K562 (cell line): ENCODE measurements at regions not wholly inside any gene's neighbourhood (a gene's known extent, or its start where the extent isn't known, plus 50 kb on each side); places are given as distances from the start of the nearest gene placed in this dataset.

ENCODE experiments used
- CEBPB ChIP-seq: fragments of 450-650 bp; IDR thresholded peaks from 2 replicates; pipeline ENCODE4 v1.6.1; 2016; ENCODE audit warnings: missing genetic modification characterization, missing compliant biosample characterization
- KAT8 ChIP-seq: fragments of 450-650 bp; IDR thresholded peaks from 2 replicates; pipeline ENCODE4 v1.6.1; 2016; ENCODE audit warnings: low read depth, mild to moderate bottlenecking
- NR2C1 ChIP-seq, 2 experiments: fragments of 450-650 bp; IDR thresholded peaks; 2 replicates each; pipeline ENCODE4 v1.6.1; 2017; ENCODE audit warnings: mild to moderate bottlenecking in 2 of 2, antibody characterized with exemption in 1 of 2, inconsistent platforms in 1 of 2, missing compliant biosample characterization in 1 of 2, missing genetic modification characterization in 1 of 2
- ZNF639 ChIP-seq, 2 experiments: fragments of 200-800 bp in 1 of 2; sonication (Bioruptor generic) in 1 of 2; sonication (generic) in 1 of 2; formaldehyde crosslinking in 1 of 2; IDR thresholded peaks in 1 of 2; conservative IDR thresholded peaks in 1 of 2; 2 replicates each; pipeline versions ENCODE4 v1.5.0 to v1.6.1; 2016 to 2020; ENCODE audit warnings: missing compliant biosample characterization in 1 of 2, missing genetic modification characterization in 1 of 2, missing genetic modification reagents in 1 of 2

GRCh38 chrX:11864171-11864570, 106.1 kb downstream of the MSL3 start:
- TF ChIP-seq NR2C1 (IDR thresholded peaks at IDR 0.05) (no peak), NR2C1 (tag; IDR thresholded peaks at IDR 0.05) (no peak), CEBPB (tag) (no peak), ZNF639 (CRISPR knock-in tag; conservative IDR thresholded peaks at IDR 0.05 in 1 of 2, IDR thresholded peaks at IDR 0.05 in 1 of 2) (no peak), KAT8 (no peak)
